Common myeloid progenitor, CD34-positive (primary cell): ENCODE measurements at regions not wholly inside any gene's neighbourhood (a gene's known extent, or its start where the extent isn't known, plus 50 kb on each side); places are given as distances from the start of the nearest gene placed in this dataset.
A peak's percentile ranks its signal among the peaks of the same experiment; 100 is the strongest.

Experiments
- CTCF ChIA-PET: fragments of 350-600 bp; sonication (Branson Sonifier 250); formaldehyde crosslinking; loops from one replicate; lab custom pipeline; 2021; ENCODE audit warnings: antibody characterized with exemption; lab: Charles Lee
- POLR2A ChIA-PET: fragments of 350-600 bp; sonication (Branson Sonifier 250); formaldehyde crosslinking; loops from one replicate; lab custom pipeline; 2021; ENCODE audit warnings: antibody characterized with exemption; lab: Charles Lee
- DNase-seq, 3 donors: peaks; one replicate each; pipeline versions ENCODE4 v3.0.0 to v3.0.0-alpha.2; 2013
- H3K27ac ChIP-seq, 2 experiments: 1 replicate in 1 of 2; 2 replicates in 1 of 2; pipeline ENCODE4 v1.7.0; 2013; ENCODE audit warnings: inconsistent platforms in 2 of 2, low read length in 2 of 2, mild to moderate bottlenecking in 2 of 2, low read depth in 1 of 2, moderate library complexity in 1 of 2; ENCODE audit not compliant: severe bottlenecking in 2 of 2, insufficient read depth in 1 of 2, poor library complexity in 1 of 2
- H3K27me3 ChIP-seq, 5 experiments: replicated peaks in 2 of 5; 1 replicate in 3 of 5; 2 replicates in 2 of 5; pipeline versions ENCODE4 v1.6.1 to v1.7.0; 2013; ENCODE audit warnings: low read length in 4 of 5, mild to moderate bottlenecking in 2 of 5, moderate library complexity in 2 of 5, inconsistent platforms in 1 of 5; ENCODE audit not compliant: insufficient read depth in 5 of 5, control insufficient read depth in 4 of 5
- H3K36me3 ChIP-seq, 4 experiments: 1 replicate in 2 of 4; 2 replicates in 2 of 4; pipeline versions ENCODE4 v1.6.1 to v1.7.0; 2013; ENCODE audit warnings: low read length in 3 of 4, control low read depth in 1 of 4, mild to moderate bottlenecking in 1 of 4; ENCODE audit not compliant: control insufficient read depth in 4 of 4, insufficient read depth in 4 of 4
- H3K4me1 ChIP-seq, 4 experiments: 1 replicate in 3 of 4; 2 replicates in 1 of 4; pipeline versions ENCODE4 v1.6.1 to v1.7.1; 2013; ENCODE audit warnings: low read length in 3 of 4, mild to moderate bottlenecking in 3 of 4, control low read depth in 1 of 4, inconsistent platforms in 1 of 4, moderate library complexity in 1 of 4; ENCODE audit not compliant: control insufficient read depth in 4 of 4, insufficient read depth in 4 of 4; ENCODE audit errors: control extremely low read depth in 1 of 4
- H3K4me3 ChIP-seq, 7 experiments: 1 replicate in 4 of 7; 2 replicates in 3 of 7; pipeline versions ENCODE4 v1.5.1 to v1.7.0; 2013; ENCODE audit warnings: mild to moderate bottlenecking in 7 of 7, low read length in 6 of 7, moderate library complexity in 6 of 7, inconsistent platforms in 2 of 7, low read depth in 2 of 7, control low read depth in 1 of 7; ENCODE audit not compliant: insufficient read depth in 4 of 7, control insufficient read depth in 1 of 7; ENCODE audit errors: extremely low read depth in 1 of 7
- H3K9me3 ChIP-seq, 5 experiments: 1 replicate in 4 of 5; 2 replicates in 1 of 5; pipeline versions ENCODE4 v1.6.1 to v1.7.1; 2013; ENCODE audit warnings: low read length in 4 of 5, mild to moderate bottlenecking in 2 of 5, inconsistent platforms in 1 of 5, low read depth in 1 of 5, moderate library complexity in 1 of 5; ENCODE audit not compliant: control insufficient read depth in 4 of 5, insufficient read depth in 2 of 5; ENCODE audit errors: control extremely low read depth in 1 of 5
- WGBS: methylation state at CpG from one replicate; pipeline ENCODE4 v1.1.5; 2013; ENCODE audit not compliant: insufficient coverage; 5-methylcytosine and 5-hydroxymethylcytosine counted together

DNA sequence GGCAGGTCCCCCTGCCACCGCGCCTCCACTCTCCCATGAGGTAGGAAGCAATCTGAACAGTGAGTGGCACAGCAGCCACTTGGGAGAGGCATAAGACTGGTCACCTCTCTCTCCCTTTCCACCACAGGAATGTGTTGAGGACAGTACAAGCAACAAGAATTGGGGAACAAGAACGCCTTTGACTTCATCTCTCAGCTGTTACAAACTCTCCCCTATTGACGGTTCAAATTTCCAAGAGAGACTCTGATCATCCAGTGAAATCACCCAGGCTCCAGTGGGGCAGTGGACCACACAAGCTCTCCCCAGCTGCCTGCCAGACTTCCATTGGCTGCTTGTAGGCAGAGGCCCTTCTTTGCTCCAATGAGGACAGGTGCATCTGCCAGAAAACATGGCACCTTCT is 249.9 kb upstream of the JUN start:
- POLR2A ChIA-PET, result no interaction called here
- Histone ChIP-seq H3K9me3 (no peaks in the 10 kb centered on the region), H3K36me3 (no peaks in the 10 kb centered on the region), H3K27ac (no peak overlapping the region), H3K4me1 (no peaks in the 10 kb centered on the region), H3K27me3 (no peaks in the 10 kb centered on the region), H3K4me3 (no peak overlapping the region)
- CTCF ChIA-PET, result interaction anchor here (1.1 kb wide), 1 partner anchor 693 kb away, joined by 3 read pairs; no protein-coding TSS in a partner anchor
- 90% methylated on average over 4 of the region's 4 CpGs for WGBS
- no peak for DNase-seq

DNA sequence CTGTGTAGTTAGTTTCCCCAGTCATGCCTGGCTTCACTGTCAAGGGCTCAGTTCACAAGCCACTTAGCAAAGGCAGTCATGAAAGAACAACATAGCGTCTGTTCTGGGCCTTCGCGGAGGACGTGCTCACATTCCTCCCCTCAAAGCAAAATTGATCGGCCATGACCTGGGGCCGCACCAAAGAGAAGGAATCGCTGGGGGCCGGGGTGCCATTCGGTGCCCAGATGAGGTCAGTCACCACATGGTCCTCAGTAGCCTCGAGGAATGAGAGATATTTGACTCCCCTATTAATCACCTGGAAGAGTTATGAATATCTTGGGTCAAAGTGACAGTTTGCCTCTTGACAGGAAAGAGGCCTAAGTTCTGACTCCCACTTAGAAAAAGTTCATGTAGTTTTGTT is 251.1 kb upstream of the JUN start:
- Histone ChIP-seq H3K9me3 (no peaks in the 10 kb centered on the region), H3K27me3 (no peaks in the 10 kb centered on the region), H3K4me1 (no peaks in the 10 kb centered on the region), H3K36me3 (no peaks in the 10 kb centered on the region), H3K4me3 (no peak overlapping the region), H3K27ac (no peak overlapping the region)
- POLR2A ChIA-PET, result no interaction called here
- 78% methylated on average over 6 of the region's 10 CpGs for WGBS
- CTCF ChIA-PET, result interaction anchor here (1.0 to 1.3 kb wide), 2 partner anchors 36 to 371 kb away, joined by 3 read pairs; no protein-coding TSS in a partner anchor
- DNase-seq, result no peak

DNA sequence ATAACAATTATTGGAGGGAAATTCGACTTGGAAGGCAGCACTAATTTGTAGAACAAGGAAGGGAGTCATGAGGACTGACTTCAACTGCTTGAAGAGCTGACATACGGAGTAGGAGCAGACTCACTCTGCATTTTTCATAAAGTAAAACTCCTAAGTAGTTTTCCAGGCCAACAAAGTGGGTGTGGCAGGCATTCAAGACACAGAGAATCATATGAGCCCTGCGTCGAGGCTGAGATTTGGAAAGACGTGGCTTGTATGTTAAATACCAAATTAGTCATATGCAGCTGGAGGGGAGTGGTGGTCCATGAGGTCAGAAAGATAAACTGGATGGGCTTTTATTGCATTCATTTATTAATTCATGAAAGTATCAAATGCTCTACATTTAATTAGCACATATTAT is 255.7 kb upstream of the JUN start:
- Histone ChIP-seq H3K27ac (no peak overlapping the region), H3K4me1 (peaks cover 0 to 22% (median 16%) of the 10 kb centered on the region in 4 experiments), H3K4me3 (no peak overlapping the region), H3K27me3 (no peaks in the 10 kb centered on the region), H3K9me3 (no peaks in the 10 kb centered on the region), H3K36me3 (no peaks in the 10 kb centered on the region)
- no peak for DNase-seq
- ChIA-PET CTCF (interaction anchor here (0.6 to 1.3 kb wide), 3 partner anchors 8 to 235 kb away, joined by 3 read pairs; no protein-coding TSS in a partner anchor), POLR2A (no interaction called here)
- 97% methylated on average over 5 of the region's 5 CpGs for WGBS

DNA sequence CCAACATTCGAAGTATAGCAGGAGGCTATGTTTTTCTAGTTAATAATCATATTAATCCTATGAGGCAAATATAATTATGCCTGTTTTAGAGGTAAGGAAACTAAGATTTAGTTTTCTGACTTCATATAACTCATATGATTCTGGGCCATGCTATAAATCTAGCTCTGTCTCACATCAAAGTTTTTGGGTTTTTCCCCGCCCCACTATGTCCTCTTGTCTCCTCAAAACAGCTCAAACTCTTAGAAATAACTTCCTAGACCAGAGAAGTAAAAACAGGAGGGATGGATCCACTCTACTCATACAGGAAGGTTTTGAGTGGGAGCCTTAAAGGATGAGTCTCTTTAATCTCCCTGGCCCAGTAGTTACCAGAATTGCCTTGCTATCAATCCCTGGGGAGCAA is 256.4 kb upstream of the FGGY start:
- H3K27ac ChIP-seq, result no peak overlapping the region
- no peaks in the 10 kb centered on the region for H3K36me3 ChIP-seq
- H3K4me3 ChIP-seq, result no peak overlapping the region
- H3K9me3 ChIP-seq, result no peaks in the 10 kb centered on the region
- ChIA-PET POLR2A (interaction anchor here (0.7 kb wide), 1 partner anchor 75 kb away, joined by 5 read pairs; no protein-coding TSS in a partner anchor), CTCF (interaction anchor here (0.6 to 1.3 kb wide), 2 partner anchors 13 to 14 kb away, joined by 3 read pairs; no protein-coding TSS in a partner anchor)
- H3K4me1 ChIP-seq, result peaks cover 0 to 31% (median 16%) of the 10 kb centered on the region in 4 experiments
- H3K27me3 ChIP-seq, result no peaks in the 10 kb centered on the region
- WGBS, result no CpG with 5 or more reads among the region's 2 CpGs
- DNase-seq, result no peak

DNA sequence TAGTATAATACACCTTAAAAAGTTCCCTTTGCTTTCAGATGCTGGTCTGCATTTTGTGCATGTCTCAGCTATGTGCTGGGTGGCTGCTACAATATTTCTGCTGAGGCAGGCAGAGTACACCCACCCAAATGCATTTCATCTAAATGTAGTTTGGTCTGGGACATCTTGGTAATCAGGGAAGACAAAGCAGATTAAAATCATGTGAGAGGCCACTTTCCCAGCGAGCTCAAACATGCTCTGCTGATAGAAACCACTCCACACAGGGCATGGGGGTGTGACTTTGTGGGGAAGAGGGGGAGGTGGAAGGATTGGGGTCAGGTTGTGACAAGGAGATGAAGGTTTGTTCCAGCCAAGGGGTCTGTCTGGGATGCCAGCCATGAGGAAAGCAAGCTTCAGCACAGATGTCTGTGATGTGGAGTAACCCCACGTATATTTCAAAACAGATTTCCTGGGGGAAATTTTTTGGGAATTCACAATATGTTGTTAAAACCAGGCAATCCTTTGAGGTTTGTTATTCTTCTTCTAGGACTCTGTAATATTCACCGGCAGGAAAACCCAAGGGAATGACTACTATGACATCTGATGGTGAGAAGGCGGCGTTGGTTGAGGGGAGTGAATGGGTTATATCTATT is 255.1 kb upstream of the FGGY start:
- ChIA-PET CTCF (interaction anchor here (1.2 to 2.0 kb wide), 2 partner anchors 20 to 300 kb away, joined by 3 to 6 read pairs; no protein-coding TSS in a partner anchor), POLR2A (interaction anchor here (0.6 kb wide), 2 partner anchors 177 to 692 kb away, joined by 3 read pairs; no protein-coding TSS in a partner anchor)
- H3K4me3 ChIP-seq, result no peak overlapping the region
- H3K36me3 ChIP-seq, result no peaks in the 10 kb centered on the region
- H3K9me3 ChIP-seq, result no peaks in the 10 kb centered on the region
- WGBS, result 89% methylated on average over 5 of the region's 5 CpGs
- H3K4me1 ChIP-seq, result peaks cover 0 to 44% (median 26%) of the 10 kb centered on the region in 4 experiments
- no peak overlapping the region for H3K27ac ChIP-seq
- no peaks in the 10 kb centered on the region for H3K27me3 ChIP-seq
- DNase-seq, result no peak

DNA sequence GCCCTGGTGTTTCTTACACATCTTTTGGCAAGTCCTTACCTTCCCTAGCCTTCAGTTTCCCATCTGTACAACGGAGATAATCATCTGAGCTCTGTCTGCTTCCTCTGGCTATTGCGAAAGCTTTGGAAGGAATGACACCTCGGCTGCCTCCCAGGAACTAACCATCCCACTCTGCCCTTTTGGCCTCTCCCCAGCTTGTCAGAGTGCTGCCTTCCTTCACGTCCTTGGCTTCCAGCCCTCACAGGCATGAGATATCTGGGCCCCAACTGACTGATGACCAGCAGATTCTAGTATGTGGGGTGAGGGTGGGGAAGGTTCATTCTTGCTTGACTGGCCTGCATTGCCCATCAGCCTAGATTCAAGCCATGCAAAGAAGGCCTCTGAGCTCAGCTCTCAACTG is 253.1 kb upstream of the FGGY start:
- no peak overlapping the region for H3K4me3 ChIP-seq
- POLR2A ChIA-PET, result no interaction called here
- no peak overlapping the region for H3K27ac ChIP-seq

DNA sequence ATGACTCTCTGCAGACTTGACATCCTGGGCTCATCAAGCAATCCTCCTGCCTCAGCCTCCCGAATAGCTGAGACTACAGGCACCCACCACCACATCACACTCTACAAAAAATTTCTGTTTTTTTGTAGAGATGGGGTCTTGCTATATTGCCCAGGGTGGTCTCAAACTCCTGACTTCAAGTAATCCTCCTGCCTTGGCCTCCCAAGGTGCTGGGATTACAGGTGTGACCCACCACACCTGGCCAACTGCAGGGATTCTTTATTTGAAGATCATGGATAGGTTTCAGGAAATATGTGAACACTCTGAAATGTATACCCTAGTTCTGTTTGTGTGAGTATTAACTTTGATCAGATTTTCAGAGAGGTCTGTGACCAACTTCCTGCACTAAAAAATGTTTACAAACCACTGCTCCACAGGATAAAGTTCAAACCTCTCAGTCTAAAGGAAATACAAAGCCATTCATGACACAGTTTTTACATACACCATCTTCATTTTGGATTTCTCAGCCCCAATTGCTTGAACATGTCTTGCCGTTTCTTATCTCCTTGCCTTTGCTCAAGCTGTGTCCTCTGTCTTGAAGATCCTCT is 252.3 kb upstream of the FGGY start:
- ChIA-PET POLR2A (no interaction called here), CTCF (interaction anchor here (2.1 kb wide), 1 partner anchor 40 kb away, joined by 4 read pairs; no protein-coding TSS in a partner anchor)
- WGBS, result 73% methylated on average over 1 of the region's 2 CpGs
- Histone ChIP-seq H3K4me3 (no peak overlapping the region), H3K27me3 (no peaks in the 10 kb centered on the region), H3K36me3 (no peaks in the 10 kb centered on the region), H3K9me3 (no peaks in the 10 kb centered on the region), H3K27ac (no peak overlapping the region), H3K4me1 (peaks cover 4 to 57% (median 35%) of the 10 kb centered on the region in 4 experiments)
- peak in 2 of 3 donors; percentile 9 to 32 for DNase-seq

More for the DNA sequence above, 253.1 kb upstream of the FGGY start:
- DNase-seq, result peak in 2 of 3 donors; percentile 29 to 33
- Histone ChIP-seq H3K27me3 (no peaks in the 10 kb centered on the region), H3K9me3 (no peaks in the 10 kb centered on the region), H3K36me3 (no peaks in the 10 kb centered on the region), H3K4me1 (peaks cover 4 to 57% (median 35%) of the 10 kb centered on the region in 4 experiments)
- WGBS, result 17% methylated on average over 2 of the region's 4 CpGs
- CTCF ChIA-PET, result interaction anchor here (1.2 to 2.1 kb wide), 2 partner anchors 14 to 40 kb away, joined by 3 to 4 read pairs; no protein-coding TSS in a partner anchor
